ENCODE measurements at regions not wholly inside any gene's neighbourhood (a gene's known extent, or its start where the extent isn't known, plus 50 kb on each side); places are given as distances from the start of the nearest gene placed in this dataset.

DNA sequence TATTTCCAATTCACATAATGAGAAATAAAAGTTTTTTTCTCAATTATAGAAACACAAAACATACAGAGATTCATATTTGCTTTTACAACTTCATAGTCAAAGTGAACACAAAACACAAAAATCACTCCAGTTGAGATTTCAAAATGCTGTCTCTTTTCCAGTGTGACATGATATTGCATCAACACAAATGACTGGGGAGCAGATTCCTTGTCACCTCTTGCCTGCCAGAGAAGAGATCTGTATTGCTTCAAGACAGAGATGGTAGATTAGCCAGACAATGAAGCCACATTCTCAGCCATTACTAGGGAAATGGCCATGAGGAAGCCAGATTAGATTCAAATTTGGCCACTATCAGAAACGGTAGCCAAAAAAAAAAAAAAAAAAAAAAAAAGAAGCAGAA, 2313.1 kb upstream of the AGA start:
- TF ChIP-seq, protein P1, sequence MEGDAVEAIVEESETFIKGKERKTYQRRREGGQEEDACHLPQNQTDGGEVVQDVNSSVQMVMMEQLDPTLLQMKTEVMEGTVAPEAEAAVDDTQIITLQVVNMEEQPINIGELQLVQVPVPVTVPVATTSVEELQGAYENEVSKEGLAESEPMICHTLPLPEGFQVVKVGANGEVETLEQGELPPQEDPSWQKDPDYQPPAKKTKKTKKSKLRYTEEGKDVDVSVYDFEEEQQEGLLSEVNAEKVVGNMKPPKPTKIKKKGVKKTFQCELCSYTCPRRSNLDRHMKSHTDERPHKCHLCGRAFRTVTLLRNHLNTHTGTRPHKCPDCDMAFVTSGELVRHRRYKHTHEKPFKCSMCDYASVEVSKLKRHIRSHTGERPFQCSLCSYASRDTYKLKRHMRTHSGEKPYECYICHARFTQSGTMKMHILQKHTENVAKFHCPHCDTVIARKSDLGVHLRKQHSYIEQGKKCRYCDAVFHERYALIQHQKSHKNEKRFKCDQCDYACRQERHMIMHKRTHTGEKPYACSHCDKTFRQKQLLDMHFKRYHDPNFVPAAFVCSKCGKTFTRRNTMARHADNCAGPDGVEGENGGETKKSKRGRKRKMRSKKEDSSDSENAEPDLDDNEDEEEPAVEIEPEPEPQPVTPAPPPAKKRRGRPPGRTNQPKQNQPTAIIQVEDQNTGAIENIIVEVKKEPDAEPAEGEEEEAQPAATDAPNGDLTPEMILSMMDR (IDR thresholded peaks at IDR 0.05): no peak
- TF ChIP-seq POLR2AphosphoS5 (IDR thresholded peaks at IDR 0.05): no peak
- no peak for TF ChIP-seq EP300 (IDR thresholded peaks at IDR 0.05)
- TF ChIP-seq POLR2A (IDR thresholded peaks at IDR 0.05; ENCODE audit: low read depth): no peak

Data from esophagus muscularis mucosa (tissue), 4 donors.